Stimulated activated CD4-positive, alpha-beta T cell treated with anti-CD3 and anti-CD28 coated beads, Interleukin-4, amount 100 ng/mL, for 24 hours (primary cell): ENCODE measurements at regions not wholly inside any gene's neighbourhood (a gene's known extent, or its start where the extent isn't known, plus 50 kb on each side); places are given as distances from the start of the nearest gene placed in this dataset.

Experiments used
- DNase-seq: peaks from one replicate; pipeline ENCODE4 v3.0.0-alpha.2; 2020

DNA sequence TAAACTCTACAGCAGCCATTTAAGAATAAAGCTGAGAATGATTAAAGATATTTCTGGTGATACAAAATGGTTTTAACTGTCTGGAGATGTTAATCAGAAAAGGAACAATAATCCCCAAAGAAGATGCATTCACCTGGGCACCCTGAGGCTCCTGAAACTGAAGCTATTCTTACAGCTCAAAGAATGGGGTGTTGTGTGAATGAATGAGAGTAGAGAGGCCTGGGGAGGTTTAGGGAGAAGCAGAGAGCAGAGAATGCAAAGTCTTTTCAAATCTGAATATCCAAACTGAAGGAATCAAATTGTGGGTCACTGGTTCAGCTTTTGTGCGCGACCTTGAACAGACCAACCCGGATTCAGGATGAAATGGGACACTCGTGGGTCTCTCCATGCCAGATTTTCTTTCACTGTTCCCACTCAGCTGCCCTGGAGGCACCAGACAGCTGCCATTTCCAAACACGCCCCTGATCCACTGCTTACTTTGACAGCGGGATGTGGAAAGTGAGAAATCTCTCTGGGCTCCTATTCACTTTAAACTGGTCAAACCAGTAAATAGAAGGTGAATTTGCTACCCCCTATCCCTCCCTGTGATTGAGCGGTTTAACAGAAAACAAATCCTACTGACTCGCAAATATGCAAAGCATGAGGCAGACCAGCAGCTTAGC is 485.5 kb upstream of the THBS1 start:
- DNase-seq, result no peak

DNA sequence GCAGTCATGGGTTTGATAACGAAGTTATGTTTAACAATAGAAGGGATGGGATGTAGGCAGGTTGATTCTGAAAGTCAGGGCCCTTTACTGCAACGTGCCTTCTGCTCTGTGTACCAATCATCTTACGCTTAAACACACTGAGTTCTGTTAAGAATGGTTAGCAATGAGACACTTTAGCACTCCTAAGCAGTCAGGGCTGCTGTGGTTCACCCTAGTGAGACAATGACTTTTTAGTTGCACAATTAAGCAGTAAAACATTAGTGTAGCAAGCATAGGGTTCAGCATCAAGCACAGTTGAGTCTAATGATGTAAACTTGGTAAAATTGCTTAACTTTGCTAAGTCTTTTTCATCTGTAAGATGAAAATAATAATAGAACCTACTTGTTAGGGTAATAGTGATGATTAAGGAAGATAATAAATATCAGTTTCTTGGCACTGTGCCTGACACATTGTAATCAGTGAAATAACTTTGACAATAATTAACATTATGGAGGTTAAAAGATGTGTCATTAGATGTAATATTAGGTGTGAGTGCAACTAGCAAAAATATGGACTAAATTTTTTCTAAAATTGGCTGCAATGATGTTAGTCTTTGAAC is 484.2 kb upstream of the THBS1 start:
- no peak for DNase-seq

DNA sequence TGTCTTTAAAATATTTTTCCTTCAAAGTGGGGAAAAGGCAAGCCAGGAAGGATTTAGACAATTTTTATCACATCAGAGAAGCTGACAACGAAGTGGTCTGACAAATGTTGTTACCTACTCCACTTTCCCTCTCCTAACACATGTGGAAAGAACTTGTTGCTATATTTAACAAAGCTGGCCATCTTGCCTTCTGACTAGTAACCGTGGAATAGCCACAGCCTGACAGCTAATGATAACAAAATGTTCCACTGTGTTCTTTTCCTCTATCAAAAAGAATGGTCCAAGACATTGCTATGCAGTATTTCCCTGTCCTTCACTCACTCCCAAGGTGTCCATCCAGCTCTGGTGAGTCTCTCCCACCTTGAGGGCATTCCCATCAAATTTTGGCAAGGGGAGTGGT is 481.4 kb upstream of the THBS1 start:
- no peak for DNase-seq

DNA sequence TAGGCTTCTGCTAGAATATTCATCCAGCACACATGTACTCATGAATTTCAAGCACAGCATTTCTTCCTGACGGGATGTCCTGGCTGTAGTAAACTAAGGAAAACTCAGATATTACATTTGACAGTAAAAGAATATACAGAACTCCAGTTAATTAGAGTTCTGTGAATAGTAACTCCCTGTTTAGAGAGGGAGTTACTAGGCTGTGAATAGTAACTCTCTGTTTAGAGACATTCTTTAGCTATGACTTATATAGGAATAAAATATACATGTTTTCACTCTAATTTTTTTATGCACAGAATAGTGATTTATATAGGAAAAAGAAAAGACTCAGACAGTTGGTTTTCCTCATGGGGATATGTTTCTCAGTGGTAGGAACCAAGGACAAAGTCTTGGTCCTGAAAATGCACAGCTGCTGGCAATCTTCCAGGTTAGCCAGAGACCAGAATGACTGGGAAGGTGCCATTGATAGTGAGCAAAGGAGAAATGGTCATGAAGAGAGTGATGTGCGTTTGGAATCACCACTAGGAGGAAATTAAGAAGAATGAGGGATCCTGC is 480.7 kb upstream of the THBS1 start:
- no peak for DNase-seq

DNA sequence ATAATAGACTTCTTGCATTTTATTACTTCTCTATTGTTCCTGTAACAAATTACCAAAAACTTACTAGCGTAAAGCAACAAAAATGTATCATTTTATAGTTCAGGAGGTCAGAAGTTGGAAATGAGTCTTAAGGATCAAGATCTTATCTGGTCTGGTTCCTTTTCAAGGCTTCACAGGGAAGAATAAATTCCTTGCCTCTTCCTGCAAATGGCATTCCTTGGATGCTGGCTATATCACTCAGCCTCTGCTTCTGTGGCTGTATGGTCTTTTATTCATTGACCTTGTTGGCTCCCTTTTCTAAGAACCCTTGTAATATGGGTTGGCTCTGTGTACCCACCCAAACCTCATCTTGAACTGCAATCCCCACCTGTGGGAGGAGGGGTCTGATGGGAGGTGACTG is 478.4 kb upstream of the THBS1 start:
- DNase-seq, result no peak

DNA sequence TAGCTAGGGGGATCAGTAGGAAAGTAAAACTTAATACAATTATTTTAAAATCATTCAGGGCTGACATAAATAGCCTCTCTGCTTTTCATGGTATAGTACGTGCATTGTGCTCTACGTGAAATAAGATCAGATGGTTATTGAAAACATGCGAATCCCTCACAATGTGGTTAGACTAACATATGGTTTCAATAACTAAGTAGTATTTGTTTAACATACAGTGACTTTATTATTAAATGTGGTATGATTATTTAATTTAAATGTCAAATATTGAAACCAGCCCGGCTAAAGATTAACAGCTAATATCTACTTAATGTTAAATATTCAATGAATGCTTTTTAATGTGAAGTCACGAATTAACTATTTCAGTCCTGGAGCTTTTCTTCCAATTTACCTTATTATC is 473.9 kb upstream of the THBS1 start:
- DNase-seq, result no peak

DNA sequence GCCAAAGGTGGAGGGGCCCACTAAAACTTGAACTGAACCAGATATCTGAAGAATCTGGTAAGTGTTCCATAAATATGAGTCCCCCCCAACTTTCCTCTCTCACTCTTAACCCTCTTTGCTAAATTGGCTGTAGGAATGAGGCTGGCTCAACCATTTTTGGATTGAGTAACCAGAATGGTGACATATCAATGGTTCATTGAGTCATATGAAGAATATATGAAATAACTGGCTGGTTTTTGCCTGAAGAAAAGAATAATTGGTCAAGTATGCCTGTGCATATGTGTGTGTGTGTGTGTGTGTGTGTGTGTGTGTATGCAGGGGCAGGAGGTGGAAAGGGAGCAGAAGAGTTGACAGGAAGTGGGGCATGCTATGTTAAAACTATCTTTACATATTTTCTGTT is 472.9 kb upstream of the THBS1 start:
- no peak for DNase-seq

DNA sequence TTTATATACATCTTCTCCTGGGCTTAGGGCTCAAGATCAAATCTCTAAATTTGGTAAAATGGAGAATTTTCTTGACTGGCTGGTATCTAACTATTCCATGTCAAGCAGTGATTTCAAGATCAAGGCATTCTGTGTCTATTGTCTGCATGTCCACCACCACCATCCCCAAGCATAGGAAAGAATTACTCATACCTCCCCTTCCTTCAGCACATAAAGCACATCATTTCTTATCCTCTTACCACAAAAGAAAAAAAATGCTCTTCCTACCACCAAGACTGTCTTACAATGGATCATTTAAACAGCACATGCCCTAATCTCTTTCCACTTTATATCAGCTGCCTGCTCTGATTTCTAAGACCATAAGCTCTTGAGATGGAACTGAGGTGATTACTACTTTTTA is 470.5 kb upstream of the THBS1 start:
- DNase-seq, result no peak

DNA sequence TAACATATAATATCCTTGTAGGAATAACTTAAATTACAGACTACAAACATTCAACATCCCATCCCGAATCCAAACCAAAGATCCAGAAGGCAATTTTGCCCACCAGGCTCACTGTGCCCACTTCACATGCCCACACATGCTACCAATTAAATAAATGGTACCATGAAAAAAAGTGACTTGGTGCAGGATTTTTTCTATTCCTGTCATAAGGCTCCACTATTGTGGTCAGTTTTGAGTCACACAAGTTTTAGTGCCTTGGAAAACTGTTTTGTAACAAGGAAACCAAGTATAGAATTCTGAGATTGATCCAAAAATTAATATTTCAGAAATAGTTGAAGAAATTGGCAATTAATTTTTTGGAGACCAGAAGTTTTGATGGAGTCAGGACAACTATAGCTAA is 470.1 kb upstream of the THBS1 start:
- no peak for DNase-seq

- DNase-seq, result no peak
Measured at GRCh38 chr15:39113741-39114140, 467.1 kb upstream of the THBS1 start.

GRCh38 chr15:39114690-39115378 is 466.0 kb upstream of the THBS1 start:
- DNase-seq, result no peak

DNA sequence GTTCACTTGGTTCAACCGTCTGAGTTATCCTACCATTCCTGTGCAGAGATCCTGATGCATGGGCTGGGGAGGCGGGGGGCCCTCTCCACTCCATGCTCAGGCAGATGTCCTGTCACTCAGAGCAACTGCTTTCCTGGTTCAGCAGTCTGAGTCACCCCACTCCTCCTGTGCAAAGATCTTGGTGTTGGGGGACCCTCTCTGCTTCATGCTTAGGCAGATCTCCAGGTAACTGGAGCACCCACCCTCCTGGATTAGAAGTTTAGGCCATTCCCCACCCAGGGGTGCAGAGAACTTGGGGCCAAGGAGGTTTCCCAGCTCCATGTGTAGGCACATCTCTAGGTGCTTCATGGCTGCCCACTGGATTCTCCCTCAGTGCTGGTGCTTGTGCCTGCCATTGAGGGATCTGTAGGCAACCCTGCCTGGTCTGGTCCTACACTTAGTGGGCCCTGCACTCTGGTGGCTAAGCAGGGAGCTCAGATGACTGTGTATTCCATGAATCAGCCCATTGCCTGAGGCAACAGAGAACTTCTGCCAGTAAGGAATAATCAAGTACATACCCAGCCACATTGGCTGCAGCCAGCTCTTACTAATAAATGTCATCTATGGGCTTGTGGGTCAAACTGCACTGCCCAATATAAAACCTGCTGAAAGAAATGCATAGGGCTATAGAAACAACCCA is 465.4 kb upstream of the THBS1 start:
- no peak for DNase-seq

DNA sequence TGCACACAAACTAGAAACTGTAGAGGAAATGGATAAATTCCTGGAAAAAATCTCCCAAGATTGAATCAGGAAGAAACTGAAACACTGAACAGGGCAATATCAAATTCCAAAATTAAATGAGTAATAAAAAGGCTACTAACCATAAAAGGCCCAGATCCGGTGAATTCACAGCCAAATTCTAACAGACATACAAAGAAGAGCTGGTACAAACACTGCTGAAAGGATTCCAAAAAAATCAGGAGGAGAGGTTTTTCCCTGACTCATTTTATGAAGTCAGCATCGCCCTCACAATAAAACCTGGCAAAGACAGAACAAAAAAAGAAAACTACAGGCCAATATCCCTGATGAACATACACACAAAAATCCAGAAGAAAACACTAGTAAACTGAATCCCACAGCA is 462.4 kb upstream of the THBS1 start:
- no peak for DNase-seq

- no peak for DNase-seq
Measured at GRCh38 chr15:39124155-39124552, 456.7 kb upstream of the THBS1 start.

GRCh38 chr15:39124553-39125171 is 456.2 kb upstream of the THBS1 start:
- DNase-seq, result no peak

DNA sequence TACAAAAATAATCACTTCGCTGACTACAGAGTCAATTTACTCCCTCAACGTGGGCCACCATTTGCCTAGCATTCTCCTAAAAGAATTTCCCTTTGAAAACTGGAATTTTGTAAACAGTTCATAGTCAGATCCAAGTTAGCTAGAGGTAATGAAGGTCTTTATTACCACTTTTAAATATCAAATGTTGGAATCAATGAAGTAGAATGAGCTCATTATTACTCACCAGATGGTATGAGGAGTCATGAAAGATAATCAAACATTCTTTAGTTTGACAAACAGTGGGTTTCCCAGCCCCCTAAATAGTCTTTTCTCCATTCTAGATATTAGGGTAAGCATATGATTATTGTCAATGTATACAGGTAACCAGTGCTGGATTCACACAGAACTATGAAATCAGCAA is 455.7 kb upstream of the THBS1 start:
- no peak for DNase-seq

GRCh38 chr15:39125904-39126303 is 455.0 kb upstream of the THBS1 start:
- DNase-seq, result peak; percentile 8

GRCh38 chr15:39127151-39127790 is 453.6 kb upstream of the THBS1 start:
- DNase-seq, result no peak

DNA sequence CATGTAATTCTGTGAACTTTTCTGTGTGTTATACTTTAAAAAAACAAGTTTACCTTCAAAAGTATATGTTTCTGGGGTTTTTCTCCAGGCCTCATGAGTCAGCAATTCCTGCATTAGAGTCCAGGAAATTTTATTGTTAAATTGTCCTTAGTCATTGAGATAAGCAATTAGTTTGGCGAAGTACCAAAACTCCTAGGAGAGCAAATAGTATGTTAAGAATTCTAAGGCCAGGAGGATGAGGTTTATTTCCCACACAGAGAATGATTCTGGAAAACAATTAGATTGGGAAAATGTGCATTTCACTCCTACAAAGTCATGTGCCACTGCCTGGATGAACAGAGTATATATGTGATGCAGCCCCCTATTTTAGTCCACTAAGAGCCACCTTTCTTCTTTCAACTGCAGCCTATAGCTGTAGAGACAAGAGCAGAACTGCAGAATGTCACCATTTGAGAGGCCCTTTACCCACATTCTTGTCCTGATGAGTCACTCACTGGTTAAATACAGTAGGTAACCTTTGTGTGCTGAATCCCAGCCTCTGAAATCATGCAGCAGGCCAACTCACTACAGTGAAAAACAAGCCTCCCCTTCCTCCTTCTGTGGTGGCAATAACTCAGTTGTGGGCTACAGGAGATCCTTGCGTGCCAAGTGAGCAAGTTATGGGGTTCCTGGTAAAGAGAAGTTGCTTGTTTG is 452.8 kb upstream of the THBS1 start:
- DNase-seq, result no peak

DNA sequence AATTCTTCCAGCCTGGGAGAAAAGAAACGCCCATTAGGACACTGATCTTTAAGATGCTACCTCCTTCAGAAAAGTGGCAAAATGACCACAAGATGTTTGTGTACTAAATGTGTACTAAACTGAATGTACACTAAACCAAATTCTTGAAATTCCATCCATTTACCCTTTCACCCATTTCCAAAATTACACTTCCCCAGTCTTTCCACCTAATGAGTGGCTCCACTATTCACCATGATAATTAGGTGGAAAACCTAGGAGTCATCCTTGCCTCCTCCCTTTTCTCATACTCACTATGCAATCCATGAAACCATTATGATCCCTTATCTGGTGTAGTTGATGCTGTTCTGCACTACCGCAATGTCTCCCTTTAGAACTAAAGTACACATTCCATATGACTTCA is 452.1 kb upstream of the THBS1 start:
- DNase-seq, result no peak

GRCh38 chr15:39130556-39131379 is 450.1 kb upstream of the THBS1 start:
- DNase-seq, result no peak
